CD4-positive, alpha-beta T cell (primary cell): ENCODE measurements at regions not wholly inside any gene's neighbourhood (a gene's known extent, or its start where the extent isn't known, plus 50 kb on each side); places are given as distances from the start of the nearest gene placed in this dataset.

Experiments
- ATAC-seq: fragments of 200-7000 bp; cut with Tn5 transposase; one replicate; pipeline ENCODE4 v1.10.0; 2022; ENCODE audit warnings: mild to moderate bottlenecking; ENCODE audit not compliant: poor library complexity
- CTCF ChIA-PET: fragments of 350-600 bp; sonication (Branson Sonifier 250); formaldehyde crosslinking; loops from one replicate; lab custom pipeline; 2021; ENCODE audit warnings: antibody characterized with exemption, inconsistent platforms; lab: Charles Lee
- POLR2A ChIA-PET: fragments of 350-600 bp; sonication (Branson Sonifier 250); formaldehyde crosslinking; loops from one replicate; lab custom pipeline; 2021; ENCODE audit warnings: antibody characterized with exemption, inconsistent platforms; lab: Charles Lee
- DNase-seq, 14 experiments: peaks; one replicate each; pipeline ENCODE4 v3.0.0-alpha.2; 2013 to 2020; ENCODE audit warnings: mixed read lengths in 2 of 14
- H3K27ac ChIP-seq, 2 donors: one replicate each; pipeline versions ENCODE4 v1.5.1 to v1.7.0; 2013; ENCODE audit warnings: low read length in 2 of 2, low read depth in 1 of 2, mild to moderate bottlenecking in 1 of 2
- H3K27me3 ChIP-seq, 2 experiments: 1 replicate in 1 of 2; 2 replicates in 1 of 2; pipeline versions ENCODE4 v1.6.1 to v1.7.0; 2013; ENCODE audit warnings: low read length in 2 of 2, control low read depth in 1 of 2, mild to moderate bottlenecking in 1 of 2, moderate library complexity in 1 of 2; ENCODE audit not compliant: insufficient read depth in 2 of 2, control insufficient read depth in 1 of 2
- H3K36me3 ChIP-seq: one replicate; pipeline ENCODE4 v1.6.1; 2013; ENCODE audit warnings: low read length, control low read depth; ENCODE audit not compliant: insufficient read depth
- H3K4me1 ChIP-seq: one replicate; pipeline ENCODE4 v1.6.1; 2013; ENCODE audit warnings: low read length, control low read depth; ENCODE audit not compliant: insufficient read depth
- H3K4me3 ChIP-seq: one replicate; pipeline ENCODE4 v1.5.1; 2013; ENCODE audit warnings: mild to moderate bottlenecking, low read length, moderate library complexity
- H3K9me3 ChIP-seq, 2 experiments: 1 replicate in 1 of 2; 2 replicates in 1 of 2; pipeline versions ENCODE4 v1.6.1 to v1.7.0; 2013; ENCODE audit warnings: low read length in 2 of 2, mild to moderate bottlenecking in 2 of 2, control low read depth in 1 of 2, moderate library complexity in 1 of 2; ENCODE audit not compliant: control insufficient read depth in 1 of 2, insufficient read depth in 1 of 2
- H3K27ac Mint-ChIP-seq: one replicate; pipeline ENCODE4 v1.8.0; 2020; ENCODE audit warnings: mixed read lengths
- H3K27me3 Mint-ChIP-seq: one replicate; pipeline ENCODE4 v1.8.0; 2021; ENCODE audit warnings: mixed read lengths
- H3K36me3 Mint-ChIP-seq: one replicate; pipeline ENCODE4 v1.8.0; 2021; ENCODE audit warnings: low read depth, mixed read lengths
- H3K4me1 Mint-ChIP-seq: one replicate; pipeline ENCODE4 v1.8.0; 2021; ENCODE audit warnings: low read depth, mixed read lengths
- H3K4me3 Mint-ChIP-seq: one replicate; pipeline ENCODE4 v1.8.0; 2020; ENCODE audit warnings: mild to moderate bottlenecking, mixed read lengths
- H3K9me3 Mint-ChIP-seq: one replicate; pipeline ENCODE4 v1.8.0; 2020; ENCODE audit warnings: mixed read lengths
- CTCF ChIP-seq: fragments of 200-600 bp; IDR thresholded peaks from one replicate; pipeline ENCODE4 v1.8.0; 2022; ENCODE audit warnings: antibody characterized with exemption, mild to moderate bottlenecking
- intact Hi-C, 2 experiments: fragments of 100-400 bp; cut with DNase I in 1 of 2; cut with micrococcal nuclease in 1 of 2; formaldehyde crosslinking; loops; one replicate each; pipeline versions ENCODE4 v1.15.1 to v1.9.0; 2023 to 2025; cut with DNase I, micrococcal nuclease

- Mint-ChIP-seq H3K36me3 (no peaks in the 10 kb centered on the region), H3K27me3 (no peaks in the 10 kb centered on the region), H3K4me1 (no peaks in the 10 kb centered on the region), H3K9me3 (no peaks in the 10 kb centered on the region), H3K4me3 (no peak overlapping the region), H3K27ac (no peak overlapping the region)
- Histone ChIP-seq H3K4me3 (no peak overlapping the region), H3K36me3 (no peaks in the 10 kb centered on the region), H3K4me1 (no peaks in the 10 kb centered on the region), H3K9me3 (peaks cover 0 to 4% of the 10 kb centered on the region in 2 experiments), H3K27ac (no peak overlapping the region), H3K27me3 (no peaks in the 10 kb centered on the region)
- ATAC-seq (no peak), DNase-seq (no peak)
- ChIA-PET CTCF (no interaction called here), POLR2A (no interaction called here)
- no peak for TF ChIP-seq CTCF
- intact Hi-C loops, result no loop called here
Observed at GRCh38 chr6:81894306-81894705, 141.8 kb upstream of the TENT5A start.

GRCh38 chr6:81892891-81893290, 140.4 kb upstream of the TENT5A start:
- TF ChIP-seq CTCF, result no peak
- Histone ChIP-seq H3K4me3 (no peak overlapping the region), H3K9me3 (peaks cover 0 to 4% of the 10 kb centered on the region in 2 experiments), H3K27me3 (no peaks in the 10 kb centered on the region), H3K36me3 (no peaks in the 10 kb centered on the region), H3K27ac (no peak overlapping the region), H3K4me1 (no peaks in the 10 kb centered on the region)
- ChIA-PET POLR2A (no interaction called here), CTCF (no interaction called here)
- H3K9me3 Mint-ChIP-seq, result no peaks in the 10 kb centered on the region
- no peaks in the 10 kb centered on the region for H3K27me3 Mint-ChIP-seq
- no peaks in the 10 kb centered on the region for H3K36me3 Mint-ChIP-seq
- no peaks in the 10 kb centered on the region for H3K4me1 Mint-ChIP-seq
- ATAC-seq, result no peak
- no peak overlapping the region for H3K4me3 Mint-ChIP-seq
- DNase-seq, result no peak
- intact Hi-C loops, result no loop called here
- no peak overlapping the region for H3K27ac Mint-ChIP-seq

- Histone ChIP-seq H3K36me3 (no peaks in the 10 kb centered on the region), H3K4me3 (no peak overlapping the region), H3K27me3 (no peaks in the 10 kb centered on the region), H3K9me3 (peaks cover 0 to 4% of the 10 kb centered on the region in 2 experiments), H3K27ac (no peak overlapping the region), H3K4me1 (no peaks in the 10 kb centered on the region)
- H3K4me1 Mint-ChIP-seq, result no peaks in the 10 kb centered on the region
- H3K27ac Mint-ChIP-seq, result no peak overlapping the region
- ATAC-seq, result no peak
- H3K27me3 Mint-ChIP-seq, result no peaks in the 10 kb centered on the region
- no peak for DNase-seq
- intact Hi-C loops, result no loop called here
- H3K9me3 Mint-ChIP-seq, result no peaks in the 10 kb centered on the region
- H3K36me3 Mint-ChIP-seq, result no peaks in the 10 kb centered on the region
- TF ChIP-seq CTCF, result no peak
- H3K4me3 Mint-ChIP-seq, result no peak overlapping the region
- ChIA-PET CTCF (no interaction called here), POLR2A (no interaction called here)
Observed at GRCh38 chr6:81891874-81892273, 139.4 kb upstream of the TENT5A start.
